ENCODE measurements at regions not wholly inside any gene's neighbourhood (a gene's known extent, or its start where the extent isn't known, plus 50 kb on each side); places are given as distances from the start of the nearest gene placed in this dataset.

DNA sequence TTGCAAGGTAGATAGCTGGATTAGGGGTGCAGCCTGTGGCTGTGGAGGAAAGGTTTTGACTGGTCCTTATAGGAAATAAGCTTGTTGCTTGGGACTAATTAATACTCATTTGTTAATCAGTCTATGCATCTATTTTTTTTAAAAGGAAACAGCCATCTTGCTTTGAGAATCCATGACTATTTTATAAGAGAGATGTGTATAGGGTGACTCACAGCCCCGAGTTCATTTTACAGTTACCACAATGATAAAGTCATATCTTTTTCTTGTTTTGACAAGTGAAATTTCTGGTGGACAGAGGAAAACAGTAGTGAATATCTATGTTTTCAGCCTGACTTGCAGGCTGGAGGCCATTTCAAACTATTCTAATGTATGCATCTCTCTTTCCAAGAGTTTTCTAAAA lies 193.5 kb upstream of the CCDC68 start:
- Histone ChIP-seq H3K4me3 (no peak overlapping the region), H3K4me1 (ENCODE audit: low read depth) (no peaks in the 10 kb centered on the region), H3K36me3 (ENCODE audit: low read depth) (no peaks in the 10 kb centered on the region), H3K9me3 (no peaks in the 10 kb centered on the region)
- intact Hi-C loops (cut with DNase I, micrococcal nuclease), result no loop called here
- ATAC-seq, result no peak
- TF ChIP-seq, protein P1, sequence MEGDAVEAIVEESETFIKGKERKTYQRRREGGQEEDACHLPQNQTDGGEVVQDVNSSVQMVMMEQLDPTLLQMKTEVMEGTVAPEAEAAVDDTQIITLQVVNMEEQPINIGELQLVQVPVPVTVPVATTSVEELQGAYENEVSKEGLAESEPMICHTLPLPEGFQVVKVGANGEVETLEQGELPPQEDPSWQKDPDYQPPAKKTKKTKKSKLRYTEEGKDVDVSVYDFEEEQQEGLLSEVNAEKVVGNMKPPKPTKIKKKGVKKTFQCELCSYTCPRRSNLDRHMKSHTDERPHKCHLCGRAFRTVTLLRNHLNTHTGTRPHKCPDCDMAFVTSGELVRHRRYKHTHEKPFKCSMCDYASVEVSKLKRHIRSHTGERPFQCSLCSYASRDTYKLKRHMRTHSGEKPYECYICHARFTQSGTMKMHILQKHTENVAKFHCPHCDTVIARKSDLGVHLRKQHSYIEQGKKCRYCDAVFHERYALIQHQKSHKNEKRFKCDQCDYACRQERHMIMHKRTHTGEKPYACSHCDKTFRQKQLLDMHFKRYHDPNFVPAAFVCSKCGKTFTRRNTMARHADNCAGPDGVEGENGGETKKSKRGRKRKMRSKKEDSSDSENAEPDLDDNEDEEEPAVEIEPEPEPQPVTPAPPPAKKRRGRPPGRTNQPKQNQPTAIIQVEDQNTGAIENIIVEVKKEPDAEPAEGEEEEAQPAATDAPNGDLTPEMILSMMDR (IDR thresholded peaks at IDR 0.05), result no peak
- no peak for DNase-seq

DNA sequence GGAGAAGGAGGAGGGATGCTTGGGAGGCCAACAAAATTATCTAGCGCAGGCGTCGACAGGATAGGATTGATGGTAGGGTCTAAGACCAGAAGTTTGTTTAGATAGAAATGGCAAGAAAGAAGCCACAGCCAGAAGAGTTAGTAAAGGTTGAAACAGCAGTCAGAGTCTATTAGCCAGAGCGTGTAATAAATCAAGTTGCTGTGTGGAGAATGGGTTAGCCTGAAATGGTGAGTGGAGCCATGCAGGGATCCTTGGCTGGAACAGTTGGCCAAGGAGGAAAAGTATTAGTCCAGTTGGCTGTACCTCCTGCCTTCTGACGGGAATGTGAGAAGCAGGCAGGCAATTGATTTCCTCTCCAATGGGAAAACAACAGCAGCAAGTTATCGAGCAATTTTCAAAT lies 190.7 kb upstream of the CCDC68 start:
- intact Hi-C loops (cut with DNase I, micrococcal nuclease), result no loop called here
- no peak for ATAC-seq

DNA sequence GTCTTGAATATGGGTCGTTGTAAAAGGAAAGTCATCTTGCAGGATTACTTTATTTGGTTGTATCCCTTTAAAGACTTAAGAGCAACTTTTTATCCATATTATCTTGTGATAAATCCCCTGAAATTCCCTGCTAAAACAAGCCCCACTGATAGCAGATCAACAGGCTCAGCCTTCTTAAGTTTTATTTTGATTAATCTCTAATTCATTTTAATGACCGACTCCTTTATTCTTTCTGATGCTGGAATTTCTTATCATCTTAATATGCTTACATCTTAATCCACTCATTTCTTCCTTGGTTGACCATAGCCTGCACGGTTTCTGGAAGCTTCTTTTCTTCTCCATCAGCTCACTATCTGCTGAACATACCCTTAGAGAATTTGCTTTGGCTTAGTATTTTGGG lies 188.5 kb upstream of the CCDC68 start:
- Histone ChIP-seq H3K4me3 (no peak overlapping the region), H3K9me3 (no peaks in the 10 kb centered on the region), H3K36me3 (ENCODE audit: low read depth) (no peaks in the 10 kb centered on the region), H3K4me1 (ENCODE audit: low read depth) (no peaks in the 10 kb centered on the region)
- ATAC-seq (no peak), DNase-seq (no peak)
- intact Hi-C loops (cut with DNase I, micrococcal nuclease), result no loop called here
- TF ChIP-seq, protein P1 (IDR thresholded peaks at IDR 0.05), result no peak

More for the DNA sequence above, 190.7 kb upstream of the CCDC68 start:
- Histone ChIP-seq H3K4me1 (ENCODE audit: low read depth) (no peaks in the 10 kb centered on the region), H3K36me3 (ENCODE audit: low read depth) (no peaks in the 10 kb centered on the region), H3K9me3 (no peaks in the 10 kb centered on the region), H3K4me3 (no peak overlapping the region)
- DNase-seq, result no peak
- TF ChIP-seq, protein P1 (IDR thresholded peaks at IDR 0.05), result no peak

DNA sequence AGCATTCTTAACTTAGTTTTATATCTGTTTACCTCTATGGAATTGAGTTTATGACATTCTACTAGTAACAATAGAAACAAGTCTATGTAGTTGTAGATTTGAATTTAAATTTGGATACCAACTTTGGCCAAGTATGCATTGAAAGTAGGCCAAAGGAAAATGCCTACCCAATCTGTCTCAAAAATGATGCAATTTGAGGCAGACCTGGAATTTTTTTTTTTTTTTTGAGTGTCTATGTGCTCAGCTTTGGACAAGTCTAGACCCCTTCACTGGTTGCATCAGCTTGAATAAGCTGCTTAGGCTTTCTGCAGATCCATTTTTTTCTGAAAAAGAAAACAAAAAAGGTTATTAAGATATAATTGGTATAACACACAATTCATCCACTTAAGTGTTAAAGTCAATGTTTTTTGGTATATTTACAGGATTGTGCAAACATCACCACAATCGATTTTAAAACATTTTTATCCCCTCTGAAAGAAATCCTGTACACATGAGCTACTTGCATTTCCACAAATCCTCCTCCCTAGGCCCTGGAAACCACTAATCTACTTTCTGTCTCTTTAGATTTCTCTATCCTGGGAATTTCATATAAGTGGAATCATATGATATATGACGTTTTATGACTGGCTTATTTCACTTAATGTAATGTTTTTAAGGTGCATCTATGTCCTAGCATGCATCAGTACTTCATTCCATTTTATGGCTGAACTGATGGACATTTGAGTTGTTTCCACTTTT lies 185.1 kb upstream of the CCDC68 start:
- intact Hi-C loops (cut with DNase I, micrococcal nuclease), result no loop called here
- H3K36me3 ChIP-seq (ENCODE audit: low read depth), result no peaks in the 10 kb centered on the region
- no peak overlapping the region for H3K4me3 ChIP-seq
- DNase-seq, result no peak
- TF ChIP-seq, protein P1 (IDR thresholded peaks at IDR 0.05), result no peak
- no peak for ATAC-seq
- H3K9me3 ChIP-seq, result no peaks in the 10 kb centered on the region
- no peaks in the 10 kb centered on the region for H3K4me1 ChIP-seq (ENCODE audit: low read depth)

DNA sequence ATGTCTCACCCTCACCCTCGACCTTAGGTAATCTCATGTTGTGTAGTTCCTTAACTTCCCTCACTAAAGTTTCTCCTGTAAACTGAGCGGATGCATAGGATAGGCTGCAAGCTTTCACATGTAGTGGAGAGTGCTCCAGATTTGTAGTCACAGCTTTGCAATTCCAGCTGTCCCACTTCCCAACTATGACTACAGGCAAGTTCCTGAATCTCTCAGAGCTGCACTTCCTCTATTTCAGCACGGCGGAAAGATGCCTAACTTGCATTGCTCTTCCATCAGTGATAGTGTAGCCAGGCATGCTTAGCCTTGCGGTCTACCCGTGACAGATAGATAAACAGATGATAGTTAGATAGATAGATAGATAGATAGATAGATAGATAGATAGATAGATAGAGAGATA lies 183.1 kb upstream of the CCDC68 start:
- intact Hi-C loops (cut with DNase I, micrococcal nuclease), result no loop called here
- Histone ChIP-seq H3K36me3 (ENCODE audit: low read depth) (no peaks in the 10 kb centered on the region), H3K4me1 (ENCODE audit: low read depth) (no peaks in the 10 kb centered on the region), H3K4me3 (no peak overlapping the region), H3K9me3 (no peaks in the 10 kb centered on the region)
- DNase-seq (no peak), ATAC-seq (no peak)
- TF ChIP-seq, protein P1 (IDR thresholded peaks at IDR 0.05), result no peak

DNA sequence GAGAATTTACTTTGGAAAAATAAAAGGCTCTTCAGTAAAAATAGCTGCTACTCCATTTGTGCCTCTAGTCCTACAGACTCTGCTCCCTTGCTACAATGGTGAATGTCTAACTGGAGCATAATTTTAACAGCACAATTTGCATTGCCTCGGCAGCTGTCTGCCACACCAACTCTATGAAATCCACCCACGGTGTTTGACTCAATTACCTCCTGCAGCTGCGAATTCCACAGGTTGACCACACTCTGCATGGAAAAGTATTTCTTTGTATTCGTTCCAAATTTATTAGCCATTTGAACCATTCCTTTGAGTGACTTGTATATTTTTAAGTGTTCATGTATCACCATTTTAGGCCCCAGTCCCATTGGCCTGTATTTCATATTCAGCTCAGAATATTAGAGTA lies 182.1 kb upstream of the CCDC68 start:
- H3K4me3 ChIP-seq, result no peak overlapping the region
- DNase-seq (no peak), ATAC-seq (no peak)
- H3K4me1 ChIP-seq (ENCODE audit: low read depth), result no peaks in the 10 kb centered on the region
- TF ChIP-seq, protein P1 (IDR thresholded peaks at IDR 0.05), result no peak
- no peaks in the 10 kb centered on the region for H3K36me3 ChIP-seq (ENCODE audit: low read depth)
- H3K9me3 ChIP-seq, result no peaks in the 10 kb centered on the region
- intact Hi-C loops (cut with DNase I, micrococcal nuclease), result no loop called here

Measured in mucosa of descending colon (tissue), 3 donors.